Muscle layer of duodenum (tissue), 2 donors: ENCODE measurements at regions not wholly inside any gene's neighbourhood (a gene's known extent, or its start where the extent isn't known, plus 50 kb on each side); places are given as distances from the start of the nearest gene placed in this dataset.

Source experiments
- H3K27ac ChIP-seq: one replicate; pipeline ENCODE4 v1.7.0; 2013; ENCODE audit warnings: mild to moderate bottlenecking, low read length
- H3K27me3 ChIP-seq: one replicate; pipeline ENCODE4 v1.7.0; 2013; ENCODE audit warnings: low read depth, mild to moderate bottlenecking, control low read depth, low read length
- H3K36me3 ChIP-seq, 2 donors: one replicate each; pipeline ENCODE4 v1.7.0; 2013; ENCODE audit warnings: low read length in 2 of 2, control low read depth in 1 of 2, mild to moderate bottlenecking in 1 of 2; ENCODE audit not compliant: insufficient read depth in 2 of 2, control insufficient read depth in 1 of 2
- H3K4me1 ChIP-seq, 2 donors: one replicate each; pipeline ENCODE4 v1.7.0; 2013; ENCODE audit warnings: low read length in 2 of 2, mild to moderate bottlenecking in 2 of 2, control low read depth in 1 of 2, moderate library complexity in 1 of 2; ENCODE audit not compliant: insufficient read depth in 2 of 2, control insufficient read depth in 1 of 2
- H3K4me3 ChIP-seq, 2 donors: one replicate each; pipeline ENCODE4 v1.7.0; 2013; ENCODE audit warnings: low read length in 2 of 2, low read depth in 1 of 2, mild to moderate bottlenecking in 1 of 2
- H3K9me3 ChIP-seq, 2 donors: one replicate each; pipeline ENCODE4 v1.7.0; 2013; ENCODE audit warnings: low read length in 2 of 2, control low read depth in 1 of 2, mild to moderate bottlenecking in 1 of 2; ENCODE audit not compliant: control insufficient read depth in 1 of 2
- donor health status: healthy.

- Histone ChIP-seq H3K27me3 (no peaks in the 10 kb centered on the region), H3K27ac (no peak overlapping the region), H3K4me3 (no peak overlapping the region), H3K9me3 (no peaks in the 10 kb centered on the region), H3K36me3 (no peaks in the 10 kb centered on the region), H3K4me1 (peaks cover 0 to 24% of the 10 kb centered on the region in 2 donors)
These were observed 101.2 kb upstream of the DAAM1 start for GRCh38 chr14:59087240-59087639.

GRCh38 chr14:59087711-59088110 lies 100.8 kb upstream of the DAAM1 start:
- Histone ChIP-seq H3K27ac (no peak overlapping the region), H3K9me3 (no peaks in the 10 kb centered on the region), H3K4me3 (no peak overlapping the region), H3K4me1 (peaks cover 0 to 28% of the 10 kb centered on the region in 2 donors), H3K36me3 (no peaks in the 10 kb centered on the region), H3K27me3 (no peaks in the 10 kb centered on the region)

GRCh38 chr14:59090572-59090971 lies 97.9 kb upstream of the DAAM1 start:
- H3K9me3 ChIP-seq: no peaks in the 10 kb centered on the region
- no peaks in the 10 kb centered on the region for H3K36me3 ChIP-seq
- H3K4me3 ChIP-seq: no peak overlapping the region
- H3K4me1 ChIP-seq: peaks cover 0 to 36% of the 10 kb centered on the region in 2 donors
- H3K27me3 ChIP-seq: no peaks in the 10 kb centered on the region
- no peak overlapping the region for H3K27ac ChIP-seq

GRCh38 chr14:59091404-59091803 lies 97.1 kb upstream of the DAAM1 start:
- no peaks in the 10 kb centered on the region for H3K9me3 ChIP-seq
- H3K4me1 ChIP-seq: peaks cover 0 to 33% of the 10 kb centered on the region in 2 donors
- no peak overlapping the region for H3K27ac ChIP-seq
- H3K4me3 ChIP-seq: no peak overlapping the region
- no peaks in the 10 kb centered on the region for H3K27me3 ChIP-seq
- H3K36me3 ChIP-seq: no peaks in the 10 kb centered on the region

GRCh38 chr14:59091976-59092375 lies 96.5 kb upstream of the DAAM1 start:
- Histone ChIP-seq H3K27me3 (no peaks in the 10 kb centered on the region), H3K9me3 (no peaks in the 10 kb centered on the region), H3K4me3 (no peak overlapping the region), H3K36me3 (no peaks in the 10 kb centered on the region), H3K27ac (no peak overlapping the region), H3K4me1 (peaks cover 0 to 30% of the 10 kb centered on the region in 2 donors)

GRCh38 chr14:59093902-59094301 lies 94.6 kb upstream of the DAAM1 start:
- H3K27ac ChIP-seq: no peak overlapping the region
- H3K9me3 ChIP-seq: no peaks in the 10 kb centered on the region
- no peaks in the 10 kb centered on the region for H3K36me3 ChIP-seq
- no peaks in the 10 kb centered on the region for H3K27me3 ChIP-seq
- H3K4me1 ChIP-seq: peaks cover 0 to 36% of the 10 kb centered on the region in 2 donors
- no peak overlapping the region for H3K4me3 ChIP-seq

- Histone ChIP-seq H3K4me3 (no peak overlapping the region), H3K27ac (no peak overlapping the region), H3K9me3 (no peaks in the 10 kb centered on the region), H3K4me1 (peaks cover 0 to 35% of the 10 kb centered on the region in 2 donors), H3K27me3 (no peaks in the 10 kb centered on the region), H3K36me3 (no peaks in the 10 kb centered on the region)
These were observed 92.2 kb upstream of the DAAM1 start for GRCh38 chr14:59096303-59096702.

GRCh38 chr14:59097681-59098080 lies 90.8 kb upstream of the DAAM1 start:
- peaks cover 0 to 21% of the 10 kb centered on the region in 2 donors for H3K4me1 ChIP-seq
- H3K4me3 ChIP-seq: no peak overlapping the region
- H3K9me3 ChIP-seq: no peaks in the 10 kb centered on the region
- no peaks in the 10 kb centered on the region for H3K27me3 ChIP-seq
- no peak overlapping the region for H3K27ac ChIP-seq
- no peaks in the 10 kb centered on the region for H3K36me3 ChIP-seq

GRCh38 chr14:59098377-59098776 lies 90.1 kb upstream of the DAAM1 start:
- no peaks in the 10 kb centered on the region for H3K27me3 ChIP-seq
- H3K36me3 ChIP-seq: no peaks in the 10 kb centered on the region
- no peaks in the 10 kb centered on the region for H3K9me3 ChIP-seq
- no peak overlapping the region for H3K4me3 ChIP-seq
- H3K4me1 ChIP-seq: peaks cover 0 to 21% of the 10 kb centered on the region in 2 donors
- H3K27ac ChIP-seq: no peak overlapping the region

- no peaks in the 10 kb centered on the region for H3K36me3 ChIP-seq
- H3K27ac ChIP-seq: no peak overlapping the region
- H3K27me3 ChIP-seq: no peaks in the 10 kb centered on the region
- H3K4me3 ChIP-seq: no peak overlapping the region
- H3K9me3 ChIP-seq: no peaks in the 10 kb centered on the region
- H3K4me1 ChIP-seq: peaks cover 0 to 15% of the 10 kb centered on the region in 2 donors
These were observed 88.3 kb upstream of the DAAM1 start for GRCh38 chr14:59100205-59100604.

- no peak overlapping the region for H3K4me3 ChIP-seq
These were observed 87.0 kb upstream of the DAAM1 start for GRCh38 chr14:59101476-59101875.

GRCh38 chr14:59103396-59103795 lies 85.1 kb upstream of the DAAM1 start:
- H3K27ac ChIP-seq: no peak overlapping the region
- no peaks in the 10 kb centered on the region for H3K36me3 ChIP-seq
- H3K27me3 ChIP-seq: no peaks in the 10 kb centered on the region
- no peak overlapping the region for H3K4me3 ChIP-seq
- no peaks in the 10 kb centered on the region for H3K9me3 ChIP-seq
- no peaks in the 10 kb centered on the region for H3K4me1 ChIP-seq

More at GRCh38 chr14:59101476-59101875, 87.0 kb upstream of the DAAM1 start:
- Histone ChIP-seq H3K27ac (no peak overlapping the region), H3K9me3 (no peaks in the 10 kb centered on the region), H3K27me3 (no peaks in the 10 kb centered on the region), H3K36me3 (no peaks in the 10 kb centered on the region), H3K4me1 (peaks cover 0 to 7% of the 10 kb centered on the region in 2 donors)
